WTC11 (cell line): ENCODE measurements at regions not wholly inside any gene's neighbourhood (a gene's known extent, or its start where the extent isn't known, plus 50 kb on each side); places are given as distances from the start of the nearest gene placed in this dataset.
A peak's percentile ranks its signal among the peaks of the same experiment; 100 is the strongest.

Source experiments
- ATAC-seq: fragments of 200-7000 bp; cut with Tn5 transposase; 2 replicates; pipeline ENCODE4 v1.10.0; 2021; ENCODE audit warnings: mild to moderate bottlenecking, moderate library complexity
- CTCF ChIA-PET: fragments of 300-600 bp; sonication (Branson Sonifier 250); formaldehyde crosslinking; loops from one replicate; lab custom pipeline; 2021; ENCODE audit warnings: antibody characterized with exemption; lab: Charles Lee
- POLR2A ChIA-PET: fragments of 350-600 bp; sonication (Branson Sonifier 250); formaldehyde crosslinking; loops from one replicate; lab custom pipeline; 2021; ENCODE audit warnings: antibody characterized with exemption; lab: Charles Lee
- DNase-seq: peaks from one replicate; pipeline ENCODE4 v3.0.0; 2021; ENCODE audit warnings: low spot score
- H3K27ac Mint-ChIP-seq: 2 replicates; pipeline ENCODE4 v1.8.0; 2021; ENCODE audit warnings: mixed read lengths
- H3K27me3 Mint-ChIP-seq: 2 replicates; pipeline ENCODE4 v1.8.0; 2021; ENCODE audit warnings: low read depth, mild to moderate bottlenecking, moderate library complexity, mixed read lengths
- H3K36me3 Mint-ChIP-seq: 2 replicates; pipeline ENCODE4 v1.8.0; 2021; ENCODE audit warnings: mixed read lengths
- H3K4me1 Mint-ChIP-seq: 2 replicates; pipeline ENCODE4 v1.8.0; 2022; ENCODE audit warnings: mixed read lengths
- H3K4me3 Mint-ChIP-seq: 2 replicates; pipeline ENCODE4 v1.8.0; 2021; ENCODE audit warnings: mild to moderate bottlenecking, moderate library complexity, mixed read lengths
- H3K9me3 Mint-ChIP-seq: 2 replicates; pipeline ENCODE4 v1.8.0; 2021; ENCODE audit warnings: mixed read lengths
- AR ChIP-seq: fragments of 250-450 bp; sonication (Bioruptor Pico); IDR thresholded peaks from 2 replicates; pipeline ENCODE4 v1.9.0; 2021; ENCODE audit warnings: mild to moderate bottlenecking
- ATF3 ChIP-seq: sonication (generic); formaldehyde crosslinking; conservative IDR thresholded peaks from 2 replicates; pipeline ENCODE4 v1.8.1; 2022; ENCODE audit warnings: mild to moderate bottlenecking, missing genetic modification reagents
- E2F1 ChIP-seq: sonication (generic); formaldehyde crosslinking; IDR thresholded peaks from 2 replicates; pipeline ENCODE4 v1.8.0; 2022; ENCODE audit warnings: mild to moderate bottlenecking, missing genetic modification reagents
- E2F4 ChIP-seq: sonication (generic); formaldehyde crosslinking; IDR thresholded peaks from 2 replicates; pipeline ENCODE4 v1.8.1; 2022; ENCODE audit warnings: low read depth, mild to moderate bottlenecking, moderate library complexity, missing genetic modification reagents, borderline replicate concordance
- NR1H2 ChIP-seq: sonication (generic); formaldehyde crosslinking; IDR thresholded peaks from 2 replicates; pipeline ENCODE4 v1.9.0; 2021; ENCODE audit warnings: mild to moderate bottlenecking, moderate library complexity, missing genetic modification reagents
- PRDM15 ChIP-seq: sonication (generic); formaldehyde crosslinking; IDR thresholded peaks from 2 replicates; pipeline ENCODE4 v1.8.0; 2022; ENCODE audit warnings: missing genetic modification reagents
- PREB ChIP-seq: sonication (generic); formaldehyde crosslinking; IDR thresholded peaks from 2 replicates; pipeline ENCODE4 v1.8.1; 2022; ENCODE audit warnings: mild to moderate bottlenecking, missing genetic modification reagents, moderate library complexity, borderline replicate concordance
- PRRX2 ChIP-seq: fragments of 250-450 bp; sonication (Bioruptor Pico); IDR thresholded peaks from 2 replicates; pipeline ENCODE4 v1.8.0; 2021; ENCODE audit warnings: mild to moderate bottlenecking
- RELA ChIP-seq: sonication (generic); formaldehyde crosslinking; IDR thresholded peaks from 2 replicates; pipeline ENCODE4 v1.8.1; 2022; ENCODE audit warnings: missing genetic modification reagents, mild to moderate bottlenecking, borderline replicate concordance
- STAT6 ChIP-seq: sonication (generic); formaldehyde crosslinking; conservative IDR thresholded peaks from 2 replicates; pipeline ENCODE4 v1.8.1; 2023; ENCODE audit warnings: mild to moderate bottlenecking, low read depth, missing genetic modification reagents, moderate library complexity
- TCF7 ChIP-seq: sonication (generic); formaldehyde crosslinking; IDR thresholded peaks from 2 replicates; pipeline ENCODE4 v1.8.0; 2022; ENCODE audit warnings: mild to moderate bottlenecking, low read depth, missing genetic modification reagents, moderate library complexity
- TEAD1 ChIP-seq: sonication (generic); formaldehyde crosslinking; IDR thresholded peaks from 2 replicates; pipeline ENCODE4 v1.8.0; 2022; ENCODE audit warnings: mild to moderate bottlenecking, missing genetic modification reagents
- ZNF121 ChIP-seq: sonication (generic); formaldehyde crosslinking; IDR thresholded peaks from 2 replicates; pipeline ENCODE4 v1.8.0; 2023; ENCODE audit warnings: missing genetic modification reagents
- ZSCAN18 ChIP-seq: fragments of 250-450 bp; sonication (Bioruptor Pico); IDR thresholded peaks from 2 replicates; pipeline ENCODE4 v2.1.2; 2022; ENCODE audit warnings: mild to moderate bottlenecking, moderate library complexity

- TF ChIP-seq STAT6 (CRISPR knock-in tag) = no peak
- TF ChIP-seq AR (CRISPR knock-in tag) = no peak
- no peak for TF ChIP-seq PRRX2 (CRISPR knock-in tag)
Measured at GRCh38 chr3:76653640-76654251, 386.2 kb upstream of the ROBO2 start (continued).

- 0 out of 2 replicates have a peak, but pooled peaks have one; percentile 15 for ATAC-seq
Measured at GRCh38 chr3:76656531-76657070, 383.3 kb upstream of the ROBO2 start.

More at GRCh38 chr3:76656531-76657070, 383.3 kb upstream of the ROBO2 start:
- ChIA-PET CTCF (no interaction called here), POLR2A (no interaction called here)
- no peaks in the 10 kb centered on the region for H3K9me3 Mint-ChIP-seq
- TF ChIP-seq ZSCAN18 (CRISPR knock-in tag) (no peak), PREB (CRISPR knock-in tag) (no peak), ZNF121 (CRISPR knock-in tag) (no peak), TEAD1 (CRISPR knock-in tag) (no peak), PRDM15 (CRISPR knock-in tag) (no peak), NR1H2 (CRISPR knock-in tag) (no peak), RELA (CRISPR knock-in tag) (no peak), E2F4 (CRISPR knock-in tag) (no peak), TCF7 (CRISPR knock-in tag) (no peak), E2F1 (CRISPR knock-in tag) (no peak), ATF3 (no peak)
- H3K4me3 Mint-ChIP-seq = no peak overlapping the region
- H3K27me3 Mint-ChIP-seq = peaks cover 13% of the 10 kb centered on the region
- DNase-seq = no peak
- H3K27ac Mint-ChIP-seq = no peak overlapping the region
- peaks cover 44% of the 10 kb centered on the region for H3K4me1 Mint-ChIP-seq
- H3K36me3 Mint-ChIP-seq = no peaks in the 10 kb centered on the region
